Daoy (cell line): ENCODE measurements at regions not wholly inside any gene's neighbourhood (a gene's known extent, or its start where the extent isn't known, plus 50 kb on each side); places are given as distances from the start of the nearest gene placed in this dataset.
A peak's percentile ranks its signal among the peaks of the same experiment; 100 is the strongest.
"Not testable (repeated sequence)": the region's sequence is repeated elsewhere in the genome, so short reads cannot be mapped to it uniquely, and the experiment has no call there.

Experiments used
- DNase-seq: peaks from one replicate; pipeline ENCODE4 v3.0.0-alpha.2; 2015; ENCODE audit warnings: low read depth

DNA sequence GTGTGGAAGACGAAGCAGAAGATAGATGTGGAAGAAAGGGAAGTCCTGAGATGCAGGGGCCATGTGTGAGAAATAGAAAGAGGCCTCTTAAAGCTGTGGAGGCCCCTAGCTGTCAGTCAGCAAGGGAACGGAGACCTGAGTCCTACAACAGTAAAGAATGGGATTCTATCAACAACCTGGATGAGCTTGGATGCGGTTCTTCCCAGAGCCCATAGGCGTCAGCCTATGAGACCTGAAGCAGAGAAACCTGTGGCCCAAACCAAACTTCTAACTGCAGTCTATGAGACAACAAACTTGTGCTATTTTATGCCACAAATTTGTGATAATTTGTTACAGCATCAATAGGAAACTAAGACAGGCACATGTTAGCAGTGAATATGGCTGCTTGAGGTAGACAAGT, 583.7 kb downstream of the ADCYAP1 start:
- DNase-seq, result no peak

DNA sequence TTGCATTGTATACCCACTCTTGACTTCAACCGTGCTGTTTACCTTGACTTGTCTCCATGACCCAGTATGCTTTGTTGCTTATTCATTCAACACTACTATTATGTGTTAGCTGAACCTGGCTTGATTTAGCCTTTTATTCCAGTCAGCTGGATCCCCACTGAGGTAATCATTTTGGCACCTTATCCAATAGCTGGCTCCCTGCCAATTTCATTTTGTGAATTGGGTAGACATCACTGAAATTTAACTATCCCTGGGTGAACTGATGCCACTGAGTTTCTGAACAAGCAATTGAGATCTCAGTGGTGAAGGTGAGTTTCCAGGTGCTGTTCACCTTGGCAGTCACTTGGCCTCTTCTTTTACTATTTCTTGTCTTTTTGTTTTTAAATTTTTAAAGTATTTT, 584.3 kb downstream of the ADCYAP1 start:
- DNase-seq, result no peak

DNA sequence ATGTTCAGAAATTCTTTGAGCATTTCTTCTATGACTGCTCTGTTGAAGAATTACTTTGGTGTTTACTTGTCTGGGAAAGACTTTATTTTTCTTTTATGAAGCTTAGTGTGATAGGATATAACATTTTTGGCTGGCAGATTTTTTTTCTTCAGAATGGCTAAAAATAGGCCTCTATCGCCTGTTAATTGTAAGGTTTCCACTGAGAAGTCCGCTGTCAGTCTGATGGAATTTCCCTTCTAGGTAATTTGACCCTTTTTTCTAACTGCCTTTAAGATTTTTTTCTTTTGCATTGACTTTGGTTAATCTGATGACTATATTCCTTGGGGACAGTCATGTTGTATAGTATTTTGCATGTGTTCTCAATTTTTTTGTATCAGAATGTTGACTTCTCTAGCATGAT, 590.7 kb downstream of the ADCYAP1 start:
- DNase-seq, result no peak

DNA sequence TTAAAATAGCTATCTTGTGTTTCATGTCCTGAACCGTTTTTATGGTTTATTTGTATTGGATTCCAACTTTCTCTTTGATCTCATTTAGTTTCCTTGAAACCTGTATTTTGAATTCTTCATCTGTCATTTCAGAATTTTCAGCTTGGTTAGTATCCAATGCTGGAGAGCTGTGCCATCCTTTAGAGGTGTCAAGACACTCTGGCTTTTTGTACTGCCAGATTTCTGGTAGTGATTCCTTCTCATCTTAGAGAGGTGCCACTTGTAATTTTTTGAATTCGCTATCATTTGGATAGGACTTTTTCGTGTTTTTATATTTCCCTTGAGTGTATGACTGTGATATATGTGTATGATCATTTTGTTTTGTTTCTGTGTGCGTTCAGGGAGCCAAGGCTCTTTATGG, 591.4 kb downstream of the ADCYAP1 start:
- DNase-seq, result no peak

DNA sequence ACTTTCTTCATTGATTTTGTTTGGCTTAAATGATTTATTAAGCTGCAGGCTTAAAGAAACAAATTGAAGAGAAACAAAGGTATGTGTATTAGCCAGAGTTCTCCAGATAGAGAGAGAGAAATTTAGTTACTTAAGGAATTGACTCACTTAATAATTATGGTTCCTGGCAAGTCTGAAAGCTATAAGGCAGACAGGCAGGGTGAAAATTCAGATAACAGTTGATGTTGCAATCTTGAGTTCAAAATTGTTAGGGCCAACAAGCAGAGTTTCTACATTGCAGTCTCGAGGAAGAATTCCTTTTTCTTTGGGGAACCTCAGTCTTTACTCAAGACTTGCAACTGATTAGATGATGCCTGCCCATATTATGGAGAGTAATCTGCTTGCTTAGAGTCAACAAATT, 593.5 kb downstream of the ADCYAP1 start:
- no peak for DNase-seq

DNA sequence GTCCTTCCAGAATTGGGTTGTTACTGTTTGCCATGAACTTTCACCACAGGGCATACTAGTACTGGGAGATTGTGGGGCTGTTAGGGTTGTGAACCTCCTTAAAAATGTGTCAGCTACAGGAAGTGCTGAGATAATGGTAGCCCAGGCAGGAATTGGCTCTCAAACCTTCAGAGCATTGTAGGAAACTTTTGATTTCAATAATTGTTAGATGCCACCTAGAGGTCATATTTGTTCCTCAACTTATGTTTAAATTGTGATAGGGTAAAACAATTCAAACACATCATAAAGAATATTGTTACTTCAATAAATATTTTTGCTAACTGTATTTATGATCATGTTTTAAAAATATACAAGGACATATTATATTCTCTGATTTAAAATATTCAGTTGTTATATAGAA, 594.6 kb downstream of the ADCYAP1 start:
- DNase-seq, result no peak

DNA sequence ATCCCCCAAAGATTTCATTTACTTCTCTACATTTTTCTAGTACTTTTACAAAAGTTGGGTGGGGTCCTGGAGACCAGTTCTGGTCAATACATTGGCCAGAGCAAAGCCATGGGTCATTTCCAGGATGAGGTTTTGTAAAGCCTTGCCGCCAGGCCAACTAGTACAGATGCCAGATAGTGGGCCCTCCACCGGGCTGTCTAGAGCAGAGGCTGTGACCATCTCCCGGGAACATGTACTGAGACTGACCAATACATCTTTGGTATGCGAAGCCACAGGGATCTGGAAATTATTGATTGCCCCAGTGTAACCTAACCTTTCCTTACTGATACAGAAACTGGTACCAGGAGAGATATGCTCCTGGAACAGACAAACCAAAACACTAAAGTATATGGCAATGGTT, 599.2 kb downstream of the ADCYAP1 start:
- DNase-seq, result no peak

DNA sequence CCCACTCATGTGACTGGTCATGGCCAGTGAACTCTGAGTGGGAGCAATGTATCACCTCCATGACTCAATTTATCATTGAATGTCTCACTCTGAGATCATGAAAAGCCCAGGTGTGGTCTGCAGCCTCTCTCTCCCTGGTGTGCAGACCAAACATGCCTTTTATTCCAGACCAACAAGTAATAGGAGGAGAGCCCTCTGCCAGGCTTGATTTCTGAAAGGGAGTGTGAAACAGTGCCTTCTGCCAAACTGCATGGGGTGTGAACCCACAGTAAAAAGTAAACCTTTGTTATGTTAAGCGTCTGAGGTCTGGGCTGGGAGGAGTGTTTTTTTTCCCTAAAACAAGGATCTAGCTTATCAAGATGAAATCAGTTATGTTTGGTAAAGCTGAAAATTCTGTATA, 601.2 kb downstream of the ADCYAP1 start:
- no peak for DNase-seq

DNA sequence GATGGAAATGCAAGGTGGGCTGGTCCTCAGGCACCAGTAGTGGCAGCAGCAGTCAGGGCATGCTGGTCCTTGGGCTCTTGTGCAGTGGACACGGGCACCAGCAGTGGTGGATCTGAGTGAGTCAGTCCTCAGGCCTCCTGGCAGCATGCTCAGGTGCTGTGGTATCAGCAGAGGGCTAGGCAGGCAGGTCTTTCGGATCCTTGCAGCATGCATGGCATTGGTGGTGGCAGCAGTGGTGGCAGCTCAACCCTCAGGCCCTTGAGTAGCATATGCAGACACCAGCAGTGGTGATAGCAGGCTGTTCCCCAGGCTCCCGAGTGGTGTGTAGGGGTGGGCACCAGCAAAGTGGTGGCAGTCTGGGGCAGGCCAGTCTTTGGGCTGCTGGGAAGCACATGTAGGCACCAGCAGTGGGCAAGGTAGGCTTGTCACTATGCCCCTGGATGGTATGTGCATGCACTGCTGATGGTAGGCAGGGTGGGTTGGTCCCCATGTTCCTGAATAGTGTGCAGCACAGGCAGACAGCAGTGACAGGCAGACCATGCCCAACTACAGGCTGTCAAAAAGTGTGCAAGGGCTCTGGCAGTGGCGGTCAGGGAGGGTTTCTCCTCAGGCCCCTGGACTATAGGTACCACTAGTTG, 606.0 kb downstream of the ADCYAP1 start:
- no peak for DNase-seq

DNA sequence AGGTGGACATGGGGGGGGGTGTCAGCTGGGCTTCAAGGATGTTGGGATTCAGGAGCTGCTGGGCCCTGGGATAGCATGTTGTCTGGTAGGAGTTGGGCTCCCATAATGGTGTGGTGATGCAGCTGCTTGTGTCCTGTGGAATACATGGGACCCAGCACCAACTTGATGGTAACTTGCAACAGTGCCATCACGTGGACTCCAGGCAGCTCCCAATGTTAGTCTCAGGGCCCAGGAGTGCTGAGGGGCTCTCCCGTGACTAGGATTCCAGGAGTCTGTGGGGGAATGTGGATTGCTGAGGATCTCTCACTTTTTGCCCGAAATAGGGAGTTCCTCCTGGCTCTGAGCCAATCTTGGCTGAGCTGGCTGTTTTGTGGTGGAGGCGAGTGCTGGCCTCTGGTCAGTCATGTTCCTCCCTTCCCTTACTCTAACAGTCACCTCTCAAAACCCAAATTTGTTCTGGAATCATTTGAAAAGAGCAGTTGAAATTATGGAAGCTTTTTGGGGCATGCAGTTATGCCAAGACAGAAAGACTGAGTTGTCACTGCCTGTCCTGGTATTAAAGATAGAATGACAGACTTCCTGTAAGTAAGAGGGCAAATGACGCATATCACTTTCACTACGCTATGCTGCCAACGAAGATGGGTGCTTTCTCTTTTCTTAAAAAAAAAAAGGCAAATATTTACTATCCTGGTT, 607.1 kb downstream of the ADCYAP1 start:
- peak; percentile 11 for DNase-seq

DNA sequence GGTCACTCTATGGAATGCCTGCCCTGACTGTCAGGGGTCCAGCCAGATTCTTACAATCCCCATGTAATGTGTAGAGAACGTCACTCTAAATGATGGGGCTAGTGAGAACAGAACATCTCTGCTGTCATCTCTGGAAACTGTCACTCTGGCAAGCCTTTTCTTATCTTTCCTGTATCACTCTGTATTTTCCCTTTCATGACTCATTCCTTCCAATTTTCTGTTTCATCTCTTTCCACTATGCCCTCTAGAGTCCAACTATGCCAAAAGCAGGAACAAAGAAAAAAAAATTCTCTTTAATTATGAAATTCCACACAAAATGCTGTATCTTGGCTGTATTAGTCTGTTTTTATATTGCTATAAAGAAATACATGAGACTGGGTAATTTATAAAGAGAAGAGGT, 608.8 kb downstream of the ADCYAP1 start:
- DNase-seq, result no peak

DNA sequence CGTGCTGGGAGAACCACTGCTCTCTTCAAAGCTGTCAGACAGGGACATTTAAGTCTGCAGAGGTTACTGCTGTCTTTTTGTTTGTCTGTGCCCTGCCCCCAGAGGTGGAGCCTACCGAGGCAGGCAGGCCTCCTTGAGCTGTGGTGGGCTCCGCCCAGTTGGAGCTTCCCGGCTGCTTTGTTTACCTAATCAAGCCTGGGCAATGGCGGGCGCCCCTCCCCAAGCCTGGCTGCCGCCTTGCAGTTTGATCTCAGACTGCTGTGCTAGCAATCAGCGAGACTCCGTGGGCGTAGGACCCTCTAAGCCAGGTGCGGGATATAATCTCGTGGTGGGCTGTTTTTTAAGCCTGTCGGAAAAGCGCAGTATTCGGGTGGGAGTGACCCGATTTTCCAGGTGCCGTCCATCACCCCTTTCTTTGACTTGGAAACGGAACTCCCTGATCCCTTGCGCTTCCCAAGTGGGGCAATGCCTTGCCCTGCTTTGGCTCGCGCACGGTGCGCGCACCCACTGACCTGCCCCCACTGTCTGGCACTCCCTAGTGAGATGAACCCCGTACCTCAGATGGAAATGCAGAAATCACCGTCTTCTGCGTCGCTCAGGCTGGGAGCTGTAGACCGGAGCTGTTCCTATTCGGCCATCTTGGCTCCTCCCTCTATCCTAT, 617.0 kb downstream of the ADCYAP1 start:
- not testable (repeated sequence) for DNase-seq

DNA sequence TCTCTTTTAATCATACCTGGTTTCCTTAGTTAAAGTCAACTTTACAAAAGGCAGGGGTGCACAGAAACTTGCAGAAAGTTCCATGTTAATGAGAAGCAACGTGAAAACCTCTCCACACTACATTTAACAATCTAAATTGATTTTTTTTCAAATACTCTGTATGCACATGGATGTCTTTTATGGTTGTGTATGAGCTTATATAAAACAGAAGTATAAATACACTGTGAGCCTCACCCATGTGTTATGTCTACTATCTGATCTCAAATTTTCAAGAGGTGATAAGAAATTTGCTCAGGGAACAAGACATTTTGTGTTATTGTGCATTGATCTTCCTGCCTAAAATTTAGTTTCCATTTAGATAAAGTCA, 617.6 kb downstream of the ADCYAP1 start:
- no peak for DNase-seq

DNA sequence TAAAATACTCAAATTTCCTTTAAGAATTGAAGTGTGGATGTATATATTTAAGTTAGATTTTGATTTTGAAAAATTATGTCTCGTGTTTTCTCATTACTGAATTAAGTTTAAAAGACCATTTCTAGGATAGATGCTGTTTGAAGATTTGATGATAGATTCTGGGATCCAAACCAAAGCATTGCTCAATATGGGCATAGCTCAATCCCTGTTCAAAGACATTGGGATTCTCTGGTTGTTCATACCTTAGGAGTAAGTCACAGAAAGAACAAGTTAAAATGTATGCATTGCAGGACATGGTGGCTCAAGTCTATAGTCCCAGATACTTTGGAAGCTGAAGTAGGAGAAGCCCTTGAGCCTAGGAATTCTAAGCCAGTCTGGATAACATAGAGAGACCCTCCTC, 622.3 kb downstream of the ADCYAP1 start:
- no peak for DNase-seq

DNA sequence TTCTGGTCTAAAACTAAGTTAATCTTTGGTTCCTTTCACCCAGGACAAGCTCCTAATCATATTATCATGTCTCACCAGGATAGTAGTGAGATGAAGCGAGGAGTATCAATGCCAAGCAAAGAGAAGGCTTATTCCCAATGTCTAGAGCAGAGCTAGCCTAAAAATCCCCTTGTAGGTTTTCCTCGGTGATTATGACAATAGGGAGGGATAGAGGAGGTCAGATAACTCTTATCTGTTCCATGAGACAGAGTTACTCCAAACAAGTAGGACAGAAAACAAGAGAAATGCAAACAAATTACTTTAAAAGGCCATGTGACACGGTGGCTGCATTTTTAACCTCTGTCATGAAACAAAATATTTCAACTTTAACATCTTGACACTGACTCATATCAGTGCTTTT, 623.1 kb downstream of the ADCYAP1 start:
- DNase-seq, result no peak

DNA sequence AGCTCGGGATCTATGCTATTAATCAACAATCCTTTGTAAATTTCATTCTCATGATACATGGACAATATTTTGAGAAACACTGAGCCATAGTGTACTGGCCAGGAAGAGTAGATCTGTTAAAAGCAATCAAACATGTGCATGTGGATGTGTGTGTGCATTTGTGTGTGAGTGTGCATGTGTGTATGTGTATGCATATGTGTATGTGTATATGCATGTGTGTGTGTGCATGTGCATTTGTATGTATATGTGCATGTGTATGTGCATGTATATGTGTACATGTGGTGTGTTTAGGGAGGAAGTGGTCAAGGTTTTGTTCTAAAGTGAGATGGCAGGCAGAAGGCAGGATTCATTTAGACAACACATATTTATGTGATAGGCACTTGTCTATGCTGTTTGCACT, 623.8 kb downstream of the ADCYAP1 start:
- DNase-seq, result no peak

DNA sequence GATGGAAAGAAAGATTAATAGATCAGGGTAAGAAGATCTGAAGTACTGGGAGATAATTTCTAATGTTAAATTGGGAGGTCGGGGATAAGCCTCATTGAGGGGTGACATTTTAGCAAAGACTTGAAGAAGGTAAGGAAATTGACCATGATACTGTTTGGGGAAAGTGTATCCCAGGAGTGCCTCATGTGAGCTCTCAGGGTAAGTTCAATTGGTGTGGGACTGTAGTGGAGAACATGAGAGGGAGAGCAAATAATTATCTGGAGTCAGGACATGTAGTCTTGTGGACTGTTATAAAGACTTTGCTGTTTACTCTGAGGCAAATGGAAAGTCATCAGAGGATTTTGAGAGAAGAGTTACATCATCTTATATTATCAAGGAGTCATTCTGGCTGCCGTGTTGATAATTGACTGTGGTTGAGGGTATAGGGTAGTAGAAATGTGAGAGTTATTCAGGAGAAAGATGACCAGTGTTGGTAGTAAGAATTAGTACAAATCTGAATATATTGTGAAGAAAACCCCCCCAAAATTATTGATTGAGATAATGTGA, 624.4 kb downstream of the ADCYAP1 start:
- DNase-seq, result no peak

DNA sequence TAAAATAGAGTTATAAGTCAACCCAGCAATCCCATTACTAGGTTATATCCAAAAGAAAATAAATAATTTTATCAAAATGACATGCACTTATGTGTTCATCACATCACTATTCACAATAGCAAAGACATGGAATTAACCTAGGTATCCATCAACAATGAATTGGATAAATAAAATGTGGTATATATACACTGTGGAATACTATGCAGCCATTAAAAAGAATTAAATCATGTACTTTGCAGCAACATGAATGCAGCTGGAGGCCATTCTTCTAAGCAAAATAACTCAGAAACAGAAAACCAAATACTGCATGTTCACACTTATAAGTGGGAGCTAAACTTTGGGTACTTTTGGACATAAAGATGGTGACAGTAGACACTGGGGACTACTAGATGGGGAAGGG, 626.0 kb downstream of the ADCYAP1 start:
- no peak for DNase-seq

DNA sequence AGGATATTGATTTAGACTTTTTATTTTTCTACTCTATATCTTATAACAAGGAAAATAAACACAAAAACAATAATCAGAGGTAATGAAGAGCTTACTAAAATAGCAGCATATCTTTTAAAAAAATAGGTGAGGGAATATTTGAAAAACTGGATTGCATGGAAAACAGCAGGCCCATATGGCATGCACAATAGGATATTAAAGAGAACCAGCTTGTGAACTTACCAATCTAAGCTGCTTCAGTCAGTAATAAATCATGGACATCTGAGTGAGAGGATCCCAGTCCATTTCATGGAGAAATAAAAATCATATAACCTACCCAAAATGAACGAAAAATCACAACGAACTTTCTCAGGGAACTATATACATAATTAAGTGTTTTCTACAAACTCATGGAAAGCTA, 634.6 kb downstream of the ADCYAP1 start:
- no peak for DNase-seq

DNA sequence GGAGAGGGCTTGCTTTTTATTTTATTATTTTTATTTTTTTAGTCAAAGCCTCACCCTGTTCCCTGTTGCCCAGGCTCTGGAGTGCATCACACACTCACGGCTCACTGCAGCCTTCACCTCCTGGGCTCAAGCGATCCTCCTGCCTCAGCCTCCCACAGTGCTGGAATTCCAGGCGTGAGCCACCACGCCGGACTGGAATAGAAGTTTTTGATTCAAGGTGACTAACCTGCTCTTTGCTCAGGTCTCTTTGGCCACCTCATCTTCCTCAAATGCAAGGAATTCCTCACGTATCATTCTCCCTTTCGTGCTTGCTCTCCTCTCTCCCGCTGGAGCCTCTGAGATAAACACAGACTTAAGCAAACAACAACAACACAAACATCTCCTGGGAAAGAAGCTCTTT, 636.8 kb downstream of the ADCYAP1 start:
- DNase-seq, result no peak

DNA sequence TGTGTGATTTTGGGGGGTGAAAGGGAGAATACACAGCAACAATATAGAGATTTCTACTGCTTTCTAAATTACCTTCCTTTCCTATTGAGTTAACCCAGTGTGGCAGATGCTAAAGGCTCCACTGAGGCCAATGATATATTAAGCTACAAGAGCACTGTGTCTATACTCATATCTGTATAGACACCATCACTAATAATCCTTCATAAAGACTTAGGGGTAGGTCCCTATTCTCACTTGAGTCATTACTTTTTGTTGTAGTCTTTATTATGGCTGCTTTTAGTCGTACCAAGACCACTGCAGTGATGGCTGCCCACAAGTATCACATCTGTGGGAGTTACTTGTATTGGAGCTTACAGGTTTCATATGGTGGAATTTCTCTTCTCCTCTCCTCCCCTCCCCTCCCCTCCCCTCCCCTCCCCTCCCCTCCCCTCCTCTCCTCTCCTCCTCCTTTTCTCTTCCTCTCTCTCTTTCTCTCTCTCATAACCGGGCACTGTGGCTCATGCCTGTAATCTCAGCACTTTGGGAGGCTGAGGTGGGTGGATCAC, 637.6 kb downstream of the ADCYAP1 start:
- DNase-seq, result no peak

DNA sequence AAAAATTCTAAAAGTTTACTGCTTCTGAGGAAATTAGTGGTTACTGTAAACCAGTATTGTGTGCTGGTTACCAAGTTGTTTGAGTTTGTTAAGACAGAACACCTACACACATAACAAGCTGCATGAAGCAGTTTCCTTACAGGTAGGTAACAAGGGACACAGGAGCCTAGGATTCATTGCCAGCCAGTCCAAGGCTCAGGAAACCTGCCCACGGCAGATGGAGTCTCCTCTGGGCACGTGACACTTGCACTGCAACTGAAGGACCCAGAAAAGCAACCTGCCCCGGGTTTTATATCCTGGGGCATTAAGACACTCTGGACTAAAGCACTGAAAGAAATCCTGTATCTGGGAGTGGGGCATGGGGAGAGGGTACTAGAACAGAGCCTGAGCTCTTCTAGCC, 639.3 kb downstream of the ADCYAP1 start:
- DNase-seq, result no peak

DNA sequence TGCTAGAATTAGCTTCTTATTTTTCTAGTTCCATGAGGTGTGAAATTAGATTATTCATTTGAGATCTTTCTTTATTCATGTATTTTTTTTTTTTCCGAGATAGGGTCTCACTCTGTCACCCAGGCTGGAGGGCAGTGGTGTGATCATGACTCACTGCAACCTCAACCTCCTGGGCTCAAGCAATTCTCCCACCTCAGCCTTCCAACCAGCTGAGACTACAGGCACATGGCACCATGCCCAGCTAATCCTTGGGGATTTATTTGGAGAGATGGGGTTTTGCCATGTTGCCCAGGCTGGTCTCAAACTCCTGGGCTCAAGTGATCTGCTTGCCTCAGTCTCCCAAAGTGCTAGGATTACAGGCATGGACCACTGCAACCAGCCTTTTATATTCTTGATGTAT, 653.0 kb downstream of the ADCYAP1 start:
- peak; percentile 28 for DNase-seq
